ENCODE measurements at regions not wholly inside any gene's neighbourhood (a gene's known extent, or its start where the extent isn't known, plus 50 kb on each side); places are given as distances from the start of the nearest gene placed in this dataset.

DNA sequence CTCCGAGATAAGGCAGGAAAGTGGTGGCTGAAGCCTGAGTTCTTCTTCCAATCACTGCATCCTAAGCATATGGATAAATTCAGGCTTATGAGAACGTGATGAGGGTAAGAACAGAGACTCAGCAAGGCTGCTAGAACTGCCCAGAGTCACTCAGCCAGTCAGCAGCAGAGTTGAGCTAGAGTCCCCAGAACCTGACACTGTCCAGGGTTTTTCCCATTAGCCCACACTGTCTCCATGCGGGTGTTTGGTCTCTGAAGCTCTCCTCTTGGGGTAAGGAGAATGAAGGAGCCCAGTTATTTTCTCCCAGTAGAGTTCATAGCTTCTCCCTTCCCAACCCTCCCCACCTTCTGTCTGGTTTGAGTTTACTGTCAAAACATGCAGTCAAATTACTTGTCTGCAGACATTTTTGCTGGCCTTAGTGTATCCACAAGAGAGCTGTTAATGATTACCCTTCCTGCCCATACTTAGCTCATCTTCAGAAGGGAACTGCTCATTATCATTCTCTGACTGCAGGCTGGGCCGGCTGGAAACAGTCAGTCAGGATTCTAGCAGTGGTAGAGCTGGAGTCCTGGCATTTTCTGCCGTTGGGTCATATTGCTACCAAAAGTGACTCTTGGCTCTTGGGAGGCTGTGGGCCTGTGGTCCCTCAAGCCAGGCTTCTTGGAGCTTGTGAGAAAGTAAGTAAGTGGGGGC is 460.0 kb downstream of the HS3ST3B1 start:
- H3K79me2 ChIP-seq (ENCODE audit: insufficient read depth, low read length) = no peaks in the 10 kb centered on the region
- H3K9ac ChIP-seq (ENCODE audit: insufficient read depth, low read depth, low read length) = no peak overlapping the region
- in situ Hi-C loops (cut with HindIII; ENCODE audit: extremely low pct_ligation_motif_present, low pct_unique_long_range_greater_than_20kb) (no loop called here), intact Hi-C loops (cut with micrococcal nuclease; ENCODE audit: unreplicated experiment) (no loop called here)
- H3K27me3 ChIP-seq (ENCODE audit: control insufficient read depth in 1 of 2, insufficient read depth in 2 of 2, low read length in 2 of 2) = no peaks in the 10 kb centered on the region
- no TSS peak for BruUV-seq (replicated peaks)
- ATAC-seq (peak; percentile 97), DNase-seq (ENCODE audit: low spot score) (peak; percentile 76), FAIRE-seq (peak; percentile 92)
- H3K4me1 ChIP-seq (ENCODE audit: insufficient read depth, low read length) = peaks cover 42% of the 10 kb centered on the region
- ChIA-PET POLR2A (interaction anchor here (1.3 to 1.6 kb wide), 2 partner anchors 20 to 460 kb away, joined by 3 to 6 read pairs; partner anchors contain the start of gene HS3ST3B1), CTCF (ENCODE audit: low intra/inter-chr PET ratio, low total read pairs) (no interaction called here)
- no peaks in the 10 kb centered on the region for H3K9me3 ChIP-seq (ENCODE audit: low read length)
- 6% methylated on average over 4 of the region's 5 CpGs for WGBS (ENCODE audit: low lambda C conversion rate)
- peak overlapping the region; percentile 66 for H3K4me2 ChIP-seq (ENCODE audit: low read depth, low read length)
- H2AFZ ChIP-seq (ENCODE audit: low read length) = no peak overlapping the region
- H3K27ac ChIP-seq (ENCODE audit: extremely low read length, insufficient read depth, low read length) = no peak overlapping the region
- no peaks in the 10 kb centered on the region for H4K20me1 ChIP-seq (ENCODE audit: insufficient read depth, low read length)
- H3K36me3 ChIP-seq (replicated peaks in 1 of 2; ENCODE audit: control insufficient read depth in 1 of 2, insufficient read depth in 2 of 2, low read length in 2 of 2) = no peaks in the 10 kb centered on the region
- peak overlapping the region in 1 of 3 experiments; percentile 49; a peak in 2 of 6 replicates for H3K4me3 ChIP-seq (replicated peaks in 1 of 3; ENCODE audit: insufficient read depth in 1 of 3, low read depth in 2 of 3, low read length in 3 of 3)
- TF ChIP-seq PCBP2 (optimal IDR thresholded peaks at IDR 0.05; ENCODE audit: low read depth, low read length, poor library complexity, severe bottlenecking) (no peak), ZNF382 (CRISPR knock-in tag; IDR thresholded peaks at IDR 0.05; ENCODE audit: borderline replicate concordance) (no peak), ZFP37 (CRISPR knock-in tag; IDR thresholded peaks at IDR 0.05; ENCODE audit: borderline replicate concordance) (no peak), ZNF629 (CRISPR knock-in tag; conservative IDR thresholded peaks at IDR 0.05) (no peak), SRF (IDR thresholded peaks at IDR 0.05; ENCODE audit: low read depth, low read length) (0 out of 2 replicates have a peak, but pooled peaks have one; percentile 23), RBAK (CRISPR knock-in tag; IDR thresholded peaks at IDR 0.05) (0 out of 2 replicates have a peak, but pooled peaks have one; percentile 15), PPARG (CRISPR knock-in tag; conservative IDR thresholded peaks at IDR 0.05) (no peak), CEBPG (CRISPR knock-in tag; IDR thresholded peaks at IDR 0.05) (no peak), NKX3-1 (CRISPR knock-in tag; IDR thresholded peaks at IDR 0.05) (no peak)
- TF ChIP-seq, protein P1, sequence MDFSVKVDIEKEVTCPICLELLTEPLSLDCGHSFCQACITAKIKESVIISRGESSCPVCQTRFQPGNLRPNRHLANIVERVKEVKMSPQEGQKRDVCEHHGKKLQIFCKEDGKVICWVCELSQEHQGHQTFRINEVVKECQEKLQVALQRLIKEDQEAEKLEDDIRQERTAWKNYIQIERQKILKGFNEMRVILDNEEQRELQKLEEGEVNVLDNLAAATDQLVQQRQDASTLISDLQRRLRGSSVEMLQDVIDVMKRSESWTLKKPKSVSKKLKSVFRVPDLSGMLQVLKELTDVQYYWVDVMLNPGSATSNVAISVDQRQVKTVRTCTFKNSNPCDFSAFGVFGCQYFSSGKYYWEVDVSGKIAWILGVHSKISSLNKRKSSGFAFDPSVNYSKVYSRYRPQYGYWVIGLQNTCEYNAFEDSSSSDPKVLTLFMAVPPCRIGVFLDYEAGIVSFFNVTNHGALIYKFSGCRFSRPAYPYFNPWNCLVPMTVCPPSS (IDR thresholded peaks at IDR 0.05) = no peak
- TF ChIP-seq, protein P2, sequence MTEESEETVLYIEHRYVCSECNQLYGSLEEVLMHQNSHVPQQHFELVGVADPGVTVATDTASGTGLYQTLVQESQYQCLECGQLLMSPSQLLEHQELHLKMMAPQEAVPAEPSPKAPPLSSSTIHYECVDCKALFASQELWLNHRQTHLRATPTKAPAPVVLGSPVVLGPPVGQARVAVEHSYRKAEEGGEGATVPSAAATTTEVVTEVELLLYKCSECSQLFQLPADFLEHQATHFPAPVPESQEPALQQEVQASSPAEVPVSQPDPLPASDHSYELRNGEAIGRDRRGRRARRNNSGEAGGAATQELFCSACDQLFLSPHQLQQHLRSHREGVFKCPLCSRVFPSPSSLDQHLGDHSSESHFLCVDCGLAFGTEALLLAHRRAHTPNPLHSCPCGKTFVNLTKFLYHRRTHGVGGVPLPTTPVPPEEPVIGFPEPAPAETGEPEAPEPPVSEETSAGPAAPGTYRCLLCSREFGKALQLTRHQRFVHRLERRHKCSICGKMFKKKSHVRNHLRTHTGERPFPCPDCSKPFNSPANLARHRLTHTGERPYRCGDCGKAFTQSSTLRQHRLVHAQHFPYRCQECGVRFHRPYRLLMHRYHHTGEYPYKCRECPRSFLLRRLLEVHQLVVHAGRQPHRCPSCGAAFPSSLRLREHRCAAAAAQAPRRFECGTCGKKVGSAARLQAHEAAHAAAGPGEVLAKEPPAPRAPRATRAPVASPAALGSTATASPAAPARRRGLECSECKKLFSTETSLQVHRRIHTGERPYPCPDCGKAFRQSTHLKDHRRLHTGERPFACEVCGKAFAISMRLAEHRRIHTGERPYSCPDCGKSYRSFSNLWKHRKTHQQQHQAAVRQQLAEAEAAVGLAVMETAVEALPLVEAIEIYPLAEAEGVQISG (CRISPR knock-in tag; IDR thresholded peaks at IDR 0.05) = no peak
- TF ChIP-seq, protein P3, sequence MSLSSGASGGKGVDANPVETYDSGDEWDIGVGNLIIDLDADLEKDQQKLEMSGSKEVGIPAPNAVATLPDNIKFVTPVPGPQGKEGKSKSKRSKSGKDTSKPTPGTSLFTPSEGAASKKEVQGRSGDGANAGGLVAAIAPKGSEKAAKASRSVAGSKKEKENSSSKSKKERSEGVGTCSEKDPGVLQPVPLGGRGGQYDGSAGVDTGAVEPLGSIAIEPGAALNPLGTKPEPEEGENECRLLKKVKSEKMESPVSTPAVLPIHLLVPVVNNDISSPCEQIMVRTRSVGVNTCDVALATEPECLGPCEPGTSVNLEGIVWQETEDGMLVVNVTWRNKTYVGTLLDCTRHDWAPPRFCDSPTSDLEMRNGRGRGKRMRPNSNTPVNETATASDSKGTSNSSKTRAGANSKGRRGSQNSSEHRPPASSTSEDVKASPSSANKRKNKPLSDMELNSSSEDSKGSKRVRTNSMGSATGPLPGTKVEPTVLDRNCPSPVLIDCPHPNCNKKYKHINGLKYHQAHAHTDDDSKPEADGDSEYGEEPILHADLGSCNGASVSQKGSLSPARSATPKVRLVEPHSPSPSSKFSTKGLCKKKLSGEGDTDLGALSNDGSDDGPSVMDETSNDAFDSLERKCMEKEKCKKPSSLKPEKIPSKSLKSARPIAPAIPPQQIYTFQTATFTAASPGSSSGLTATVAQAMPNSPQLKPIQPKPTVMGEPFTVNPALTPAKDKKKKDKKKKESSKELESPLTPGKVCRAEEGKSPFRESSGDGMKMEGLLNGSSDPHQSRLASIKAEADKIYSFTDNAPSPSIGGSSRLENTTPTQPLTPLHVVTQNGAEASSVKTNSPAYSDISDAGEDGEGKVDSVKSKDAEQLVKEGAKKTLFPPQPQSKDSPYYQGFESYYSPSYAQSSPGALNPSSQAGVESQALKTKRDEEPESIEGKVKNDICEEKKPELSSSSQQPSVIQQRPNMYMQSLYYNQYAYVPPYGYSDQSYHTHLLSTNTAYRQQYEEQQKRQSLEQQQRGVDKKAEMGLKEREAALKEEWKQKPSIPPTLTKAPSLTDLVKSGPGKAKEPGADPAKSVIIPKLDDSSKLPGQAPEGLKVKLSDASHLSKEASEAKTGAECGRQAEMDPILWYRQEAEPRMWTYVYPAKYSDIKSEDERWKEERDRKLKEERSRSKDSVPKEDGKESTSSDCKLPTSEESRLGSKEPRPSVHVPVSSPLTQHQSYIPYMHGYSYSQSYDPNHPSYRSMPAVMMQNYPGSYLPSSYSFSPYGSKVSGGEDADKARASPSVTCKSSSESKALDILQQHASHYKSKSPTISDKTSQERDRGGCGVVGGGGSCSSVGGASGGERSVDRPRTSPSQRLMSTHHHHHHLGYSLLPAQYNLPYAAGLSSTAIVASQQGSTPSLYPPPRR (CRISPR knock-in tag; IDR thresholded peaks at IDR 0.05; ENCODE audit: borderline replicate concordance) = no peak
- TF ChIP-seq, protein P4, sequence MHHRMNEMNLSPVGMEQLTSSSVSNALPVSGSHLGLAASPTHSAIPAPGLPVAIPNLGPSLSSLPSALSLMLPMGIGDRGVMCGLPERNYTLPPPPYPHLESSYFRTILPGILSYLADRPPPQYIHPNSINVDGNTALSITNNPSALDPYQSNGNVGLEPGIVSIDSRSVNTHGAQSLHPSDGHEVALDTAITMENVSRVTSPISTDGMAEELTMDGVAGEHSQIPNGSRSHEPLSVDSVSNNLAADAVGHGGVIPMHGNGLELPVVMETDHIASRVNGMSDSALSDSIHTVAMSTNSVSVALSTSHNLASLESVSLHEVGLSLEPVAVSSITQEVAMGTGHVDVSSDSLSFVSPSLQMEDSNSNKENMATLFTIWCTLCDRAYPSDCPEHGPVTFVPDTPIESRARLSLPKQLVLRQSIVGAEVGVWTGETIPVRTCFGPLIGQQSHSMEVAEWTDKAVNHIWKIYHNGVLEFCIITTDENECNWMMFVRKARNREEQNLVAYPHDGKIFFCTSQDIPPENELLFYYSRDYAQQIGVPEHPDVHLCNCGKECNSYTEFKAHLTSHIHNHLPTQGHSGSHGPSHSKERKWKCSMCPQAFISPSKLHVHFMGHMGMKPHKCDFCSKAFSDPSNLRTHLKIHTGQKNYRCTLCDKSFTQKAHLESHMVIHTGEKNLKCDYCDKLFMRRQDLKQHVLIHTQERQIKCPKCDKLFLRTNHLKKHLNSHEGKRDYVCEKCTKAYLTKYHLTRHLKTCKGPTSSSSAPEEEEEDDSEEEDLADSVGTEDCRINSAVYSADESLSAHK (CRISPR knock-in tag; IDR thresholded peaks at IDR 0.05; ENCODE audit: borderline replicate concordance) = no peak

All from HepG2 (cell line).